NK-92 treated with Interleukin-12 subunit alpha and Interleukin-12 subunit beta, amount 100 ng/mL, for 24 hours (cell line): ENCODE measurements at regions not wholly inside any gene's neighbourhood (a gene's known extent, or its start where the extent isn't known, plus 50 kb on each side); places are given as distances from the start of the nearest gene placed in this dataset.

Experiments used
- DNase-seq: peaks from one replicate; lab custom pipeline; 2025; lab: John Stamatoyannopoulos, UW

DNA sequence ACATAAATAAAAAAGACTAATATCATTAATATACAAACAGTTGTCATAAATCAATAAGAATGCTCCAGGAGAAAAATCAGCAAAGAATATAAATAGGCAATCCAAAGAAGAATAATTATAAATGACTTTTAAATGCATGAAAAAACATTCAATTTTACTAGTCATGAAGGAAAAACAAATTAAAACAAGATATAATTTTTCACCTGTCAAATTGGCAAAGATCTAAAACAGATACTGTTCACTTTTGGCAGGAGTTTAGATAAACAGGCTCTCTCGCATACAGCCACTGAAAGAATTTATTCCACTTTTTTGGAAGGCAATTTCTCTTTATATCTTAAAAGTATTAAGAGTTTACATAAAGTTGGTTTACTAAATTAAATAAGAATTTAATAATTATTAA lies 176.8 kb upstream of the SETBP1 start:
- no peak for DNase-seq

DNA sequence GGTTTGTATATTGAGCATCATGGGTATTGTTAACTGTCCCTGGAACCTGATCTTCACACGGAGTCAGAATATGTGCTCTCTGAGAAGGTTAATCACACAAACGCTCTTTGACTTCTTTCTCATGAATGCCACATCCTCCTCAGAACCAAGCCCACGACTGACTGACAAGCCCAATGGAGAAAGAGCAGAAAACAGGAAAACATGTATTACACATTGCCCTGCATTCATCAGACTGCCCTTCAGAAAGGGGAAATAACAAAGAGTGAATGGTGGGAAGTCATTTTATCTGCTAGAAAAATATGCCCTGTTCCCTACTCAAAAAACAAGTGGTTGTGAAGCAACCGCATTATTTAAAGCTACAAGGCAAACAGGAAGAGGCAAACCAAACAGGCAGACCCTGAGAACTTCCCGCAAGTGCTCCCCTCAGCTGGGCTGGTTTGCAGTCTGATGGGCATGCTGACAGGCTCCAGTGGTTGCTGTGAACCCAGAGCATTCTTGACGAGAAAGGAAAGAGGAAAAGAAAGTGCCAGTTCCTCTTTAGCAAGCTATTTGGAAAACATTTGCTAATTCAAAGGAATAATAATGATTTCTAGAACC lies 172.9 kb upstream of the SETBP1 start:
- peak; percentile 1 for DNase-seq

DNA sequence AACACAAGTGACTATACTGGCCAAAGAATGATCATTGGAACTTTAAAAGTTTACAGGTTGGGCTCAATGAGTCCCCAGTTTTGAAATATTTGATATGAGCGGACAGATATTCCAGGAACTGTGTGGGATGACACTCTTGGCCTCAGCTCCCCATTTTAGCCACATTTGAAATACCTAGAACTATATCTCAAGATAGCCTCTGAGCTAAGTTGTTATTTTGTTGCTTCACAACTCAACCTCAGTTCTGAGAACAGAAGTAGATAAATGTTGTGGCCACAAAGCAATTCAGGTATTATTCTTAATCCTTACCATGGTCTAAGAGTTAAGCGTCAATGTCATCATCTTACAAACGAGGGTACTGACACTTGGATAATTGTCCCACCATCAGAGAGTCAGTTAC lies 172.2 kb upstream of the SETBP1 start:
- DNase-seq: no peak

DNA sequence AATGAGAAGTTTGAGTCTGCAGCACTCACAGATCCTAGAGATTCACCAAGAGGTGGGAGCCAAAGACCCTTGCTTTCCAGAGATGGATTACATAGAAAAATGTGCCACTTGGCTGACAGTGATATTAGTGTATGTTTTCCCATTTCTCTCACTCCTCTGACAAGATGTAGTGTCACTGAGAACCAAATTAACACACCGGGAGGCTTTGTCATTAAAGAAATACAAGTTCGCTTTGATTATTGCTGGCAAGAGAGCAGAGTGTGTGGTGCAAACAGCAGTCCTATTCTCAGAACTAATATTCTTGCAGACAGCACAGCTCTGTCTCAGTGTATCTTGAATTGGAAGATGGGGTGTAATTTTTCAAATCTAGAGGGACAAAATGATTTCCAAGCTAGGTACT lies 171.6 kb upstream of the SETBP1 start:
- no peak for DNase-seq

DNA sequence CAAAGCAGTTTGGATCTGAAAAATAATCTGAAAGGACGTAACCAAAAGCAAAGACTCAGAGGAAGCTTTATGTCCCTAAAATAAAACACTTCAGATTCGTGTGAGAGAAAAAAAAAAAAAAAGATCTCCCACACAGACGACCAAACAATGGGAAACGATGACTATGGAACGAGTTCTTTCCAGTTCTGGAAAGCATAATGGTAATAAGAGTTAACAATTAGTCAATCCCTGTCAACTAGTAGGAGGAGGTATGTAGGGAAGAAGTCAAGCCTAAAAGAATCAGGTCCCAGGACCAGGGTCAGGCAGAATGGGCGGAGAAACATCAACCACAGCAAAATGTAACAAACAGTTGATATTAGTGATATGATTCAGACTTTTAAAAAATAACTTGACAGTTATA lies 170.3 kb upstream of the SETBP1 start:
- no peak for DNase-seq

DNA sequence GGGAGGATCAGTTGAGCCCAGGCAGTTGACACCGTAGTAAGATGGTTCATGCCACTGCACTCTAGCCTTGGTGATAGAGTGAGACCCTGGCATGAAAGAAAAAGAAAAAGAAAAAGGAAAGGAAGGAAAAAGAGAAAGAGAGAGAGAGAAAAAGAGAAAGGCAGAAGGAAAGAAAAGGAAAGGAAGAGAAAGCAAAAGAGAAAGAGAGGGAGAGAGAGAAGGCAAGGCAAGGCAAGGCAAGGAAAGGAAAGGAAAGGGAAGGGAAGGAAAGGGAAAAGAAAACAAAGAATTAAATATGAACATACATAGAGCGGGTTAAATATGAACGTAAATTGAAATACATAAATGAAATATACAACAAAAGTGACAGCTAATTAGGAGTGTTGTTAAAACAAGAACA lies 167.5 kb upstream of the SETBP1 start:
- no peak for DNase-seq

DNA sequence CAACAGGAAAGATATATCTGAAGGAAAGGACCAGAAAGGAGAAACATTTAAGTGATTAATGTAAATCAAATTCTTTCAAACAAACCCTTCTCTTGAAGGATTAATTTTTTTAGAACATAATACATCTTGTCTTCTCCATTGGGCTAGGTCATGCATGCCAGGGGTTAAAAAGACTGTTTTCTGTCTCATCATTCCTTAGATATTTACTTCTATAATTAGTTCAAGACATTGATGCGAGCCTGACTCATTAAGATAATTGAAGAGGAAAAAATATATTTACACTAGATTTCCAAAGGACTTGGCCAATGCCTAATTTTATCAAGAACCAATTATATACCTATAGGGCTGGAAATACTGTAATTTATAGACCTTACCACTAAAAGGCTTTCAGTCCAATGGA lies 166.6 kb upstream of the SETBP1 start:
- no peak for DNase-seq

DNA sequence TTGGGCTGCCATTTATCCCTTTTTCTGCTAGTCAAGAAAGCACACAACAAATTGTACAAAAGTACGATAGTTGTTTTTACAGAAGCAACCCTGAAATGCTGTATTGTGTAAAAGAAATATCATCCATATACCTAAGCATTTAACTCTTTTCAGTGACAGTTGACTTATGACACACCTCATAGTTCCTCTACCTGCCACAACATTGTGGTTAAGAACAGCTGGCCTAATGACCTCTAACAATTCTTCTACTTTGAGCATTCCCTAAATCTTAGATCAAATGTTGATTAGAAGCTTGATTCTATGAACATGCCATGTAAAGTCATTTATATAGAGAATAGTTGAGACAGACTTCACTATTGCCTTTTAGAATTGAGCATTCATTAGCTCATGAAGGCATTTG lies 165.9 kb upstream of the SETBP1 start:
- no peak for DNase-seq

DNA sequence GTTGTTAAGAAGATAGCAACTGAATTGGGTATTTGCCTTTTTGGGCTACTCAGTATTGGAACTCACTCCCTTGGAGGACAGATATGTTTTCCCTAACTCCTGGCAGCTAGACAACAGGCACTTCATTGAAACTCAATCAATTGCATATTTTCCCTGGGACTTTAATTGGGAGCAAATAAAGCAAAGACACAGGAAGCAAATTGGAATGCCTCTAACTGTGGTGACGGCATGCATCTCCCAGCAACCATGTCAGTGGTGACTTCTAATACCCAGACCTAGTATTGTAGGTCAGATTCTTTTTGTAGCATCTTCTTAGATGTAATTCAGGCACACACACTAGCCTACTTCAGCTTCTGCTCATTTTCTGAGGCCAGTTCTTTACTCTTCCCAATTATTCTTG lies 164.2 kb upstream of the SETBP1 start:
- no peak for DNase-seq

DNA sequence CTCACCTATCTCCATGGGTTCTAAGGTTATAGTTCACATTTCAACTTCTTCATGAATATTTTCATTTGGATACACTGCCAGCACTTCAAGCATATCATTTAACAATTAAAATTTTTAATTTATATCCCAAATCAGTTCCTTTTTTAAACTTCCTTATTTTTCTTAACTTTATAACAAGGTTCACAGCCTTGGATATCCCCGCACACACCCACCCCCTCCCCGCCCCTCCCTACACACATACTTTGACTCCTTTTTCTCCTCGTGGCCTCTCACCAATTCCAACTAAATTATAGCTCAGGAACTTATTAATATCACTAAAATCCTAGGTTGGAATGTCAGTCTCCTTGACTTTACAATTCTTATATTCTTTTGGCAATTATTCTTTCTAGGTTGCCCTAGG lies 163.6 kb upstream of the SETBP1 start:
- DNase-seq: no peak

DNA sequence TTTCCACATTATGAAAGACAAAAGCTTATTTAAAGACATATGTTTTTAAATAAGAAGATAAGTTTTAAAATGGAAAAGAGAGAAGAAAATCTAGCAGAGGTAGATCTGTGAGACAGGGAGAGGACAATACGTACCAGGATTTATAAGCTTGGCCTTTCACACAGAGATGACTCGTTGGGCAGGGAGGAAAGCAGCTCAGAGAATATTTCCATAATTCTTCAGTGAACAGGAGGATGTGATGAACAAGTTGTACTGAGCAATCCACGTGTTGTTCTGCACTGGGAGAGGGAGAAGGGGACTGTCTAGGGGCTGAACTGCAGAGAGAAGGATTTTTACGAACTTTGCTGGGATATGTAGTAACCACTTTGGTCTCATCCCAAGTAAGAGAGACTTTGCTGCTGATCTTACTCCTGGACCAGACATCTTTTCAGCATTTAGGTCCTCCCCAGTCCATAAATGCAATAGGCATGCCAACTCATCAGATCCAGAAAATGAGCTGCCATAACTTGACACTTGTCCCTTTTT lies 162.5 kb upstream of the SETBP1 start:
- no peak for DNase-seq

DNA sequence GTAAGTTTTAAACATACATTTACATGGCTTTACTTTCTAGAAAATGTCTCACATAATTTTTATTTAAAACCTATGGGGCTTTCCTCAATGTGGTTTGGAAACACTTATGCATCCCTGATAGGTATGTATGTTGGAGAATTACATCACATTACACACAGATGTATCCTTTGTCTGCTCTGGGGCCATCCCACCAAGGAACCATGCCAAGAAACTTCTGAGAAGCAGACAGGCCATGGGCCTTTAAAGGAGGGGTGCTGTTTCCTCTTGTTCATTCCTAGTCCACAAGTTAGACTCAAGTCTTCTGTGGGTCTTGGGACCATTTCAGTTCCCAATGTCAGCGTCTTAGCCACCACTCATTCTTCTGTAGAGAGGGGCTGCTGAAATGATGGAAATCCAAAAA lies 162.0 kb upstream of the SETBP1 start:
- no peak for DNase-seq

DNA sequence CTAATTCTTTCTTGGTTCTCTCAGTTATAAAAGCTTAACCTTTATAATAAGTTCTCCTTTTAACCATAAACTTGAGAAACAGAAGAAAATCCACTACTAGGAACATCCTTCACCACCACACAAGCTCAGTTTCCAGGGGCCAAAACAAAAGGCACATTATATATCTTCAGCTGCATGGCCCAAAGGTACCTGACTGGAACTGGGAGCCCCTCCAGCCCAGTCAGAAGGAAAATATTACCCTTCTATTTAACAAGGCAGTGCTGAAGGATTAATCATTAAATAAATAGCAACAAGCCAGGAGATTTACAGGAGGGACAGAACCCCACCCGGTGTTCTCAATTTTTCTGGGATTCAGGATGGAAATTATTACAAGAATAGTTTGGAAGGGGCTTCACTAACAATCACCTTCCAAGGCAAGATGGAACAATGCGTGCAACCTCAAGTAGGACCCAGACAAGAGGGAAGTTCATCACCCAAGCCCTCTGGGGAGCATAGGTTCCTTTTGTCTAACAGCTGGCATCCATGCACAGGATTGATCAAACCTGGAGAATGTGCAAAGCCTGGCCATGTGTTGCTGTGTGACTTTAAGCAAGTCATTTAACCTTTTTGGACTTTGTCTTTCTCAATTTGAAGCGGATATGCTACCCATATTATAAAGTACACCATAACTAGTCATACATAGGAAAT lies 159.6 kb upstream of the SETBP1 start:
- no peak for DNase-seq

DNA sequence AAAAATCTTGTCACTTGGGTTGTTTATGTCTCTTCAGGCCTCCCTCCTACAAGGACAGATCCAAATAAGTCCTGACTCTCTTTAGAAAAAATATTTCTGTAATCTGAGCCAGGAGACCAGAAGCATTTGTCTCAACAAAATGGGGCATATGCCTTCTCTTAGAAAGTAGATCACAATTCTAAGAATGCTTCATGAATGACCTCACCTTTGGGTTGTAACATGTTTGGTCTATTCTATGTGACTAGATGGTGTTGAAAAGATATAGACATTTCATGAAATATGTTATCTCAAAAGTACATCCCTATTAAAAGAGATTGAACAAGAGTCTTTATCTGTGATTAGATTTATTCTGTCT lies 159.0 kb upstream of the SETBP1 start:
- no peak for DNase-seq

DNA sequence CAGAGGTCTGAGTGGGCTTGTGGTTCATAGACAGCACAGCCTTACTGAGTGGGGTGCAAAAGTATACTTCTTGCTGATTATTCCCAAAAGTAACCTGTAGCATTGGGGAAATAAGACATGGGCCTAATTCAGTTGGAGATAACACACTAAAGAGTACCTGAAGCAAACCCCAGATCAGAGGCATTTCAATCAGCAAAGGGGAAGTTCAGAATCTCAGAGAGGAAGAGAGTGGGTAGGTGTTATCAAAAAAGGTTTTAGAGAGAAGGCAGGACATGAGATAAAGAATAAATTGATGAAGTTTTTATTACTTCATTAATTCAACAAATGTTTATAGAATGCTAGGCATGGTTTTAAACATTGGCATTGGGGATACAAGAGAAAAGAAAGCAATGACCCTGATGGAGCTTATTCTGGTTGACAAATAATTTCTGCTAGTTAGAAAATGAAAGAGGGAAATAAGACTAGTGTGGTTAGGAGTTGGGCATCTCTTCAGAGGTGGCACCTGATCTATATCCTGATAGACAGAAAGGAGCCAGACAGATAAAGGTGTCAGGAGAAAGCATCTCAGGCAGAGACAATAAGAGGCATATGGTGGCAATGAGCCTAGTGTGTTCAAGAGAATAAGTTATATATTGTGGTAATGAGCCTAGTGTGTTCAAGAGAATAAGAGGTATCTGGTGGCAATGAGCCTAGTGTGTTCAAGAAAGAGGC lies 153.8 kb upstream of the SETBP1 start:
- DNase-seq: no peak

DNA sequence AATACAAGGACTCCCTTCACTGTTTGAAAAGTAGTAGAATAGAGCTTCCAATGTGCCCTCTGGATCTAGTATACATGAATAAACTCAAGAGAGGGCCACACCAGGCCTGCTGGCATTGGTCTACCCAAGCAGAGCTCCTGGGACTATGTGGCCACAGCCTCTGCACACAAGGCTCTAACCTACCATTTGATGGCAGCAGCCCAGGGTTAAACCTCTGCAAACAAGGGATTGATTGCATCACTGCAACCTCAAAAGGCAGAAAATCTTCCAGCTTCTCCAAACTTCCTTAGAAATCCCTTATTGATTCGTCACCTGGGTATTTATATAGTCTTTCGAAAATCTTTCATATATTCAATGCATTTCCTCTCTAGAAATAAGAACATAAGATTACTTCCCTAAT lies 147.6 kb upstream of the SETBP1 start:
- DNase-seq: no peak

DNA sequence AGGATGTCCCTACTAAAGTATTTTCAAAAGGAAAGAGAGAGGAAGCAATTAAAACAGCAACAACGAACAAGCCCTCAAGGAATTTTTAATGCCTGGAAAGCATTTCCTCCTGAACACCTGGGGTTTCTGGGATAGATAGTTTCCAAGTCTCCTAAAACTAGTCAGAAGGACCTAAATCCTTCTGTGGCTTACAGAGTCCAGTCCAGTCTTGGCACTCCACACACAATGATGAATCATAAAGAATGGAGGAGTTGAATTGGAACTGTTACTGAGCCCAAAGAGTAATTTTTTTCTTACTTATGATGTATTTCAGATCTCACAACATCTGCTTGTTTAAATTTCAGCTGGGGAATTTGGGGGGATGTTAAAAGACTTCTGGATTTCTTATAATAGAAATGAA lies 144.6 kb upstream of the SETBP1 start:
- DNase-seq: no peak

DNA sequence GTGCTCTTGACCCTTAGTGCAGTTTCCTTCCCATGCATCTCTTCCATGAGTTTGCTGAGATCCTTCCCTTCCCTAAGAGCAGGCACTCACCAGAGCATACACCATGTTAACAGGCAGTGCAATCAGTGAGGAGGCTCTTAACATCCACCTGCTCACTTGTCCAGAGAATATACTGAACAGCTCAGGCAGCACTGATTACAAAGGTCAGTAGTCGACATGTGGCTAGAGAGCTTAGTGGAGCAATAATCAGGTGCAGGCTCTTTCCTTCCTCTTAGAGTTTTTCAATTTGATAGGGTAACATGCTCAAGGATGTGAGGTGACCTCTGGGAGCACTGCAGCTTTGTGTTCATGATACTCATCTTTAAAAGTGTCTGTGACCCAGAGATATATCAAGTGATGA lies 144.1 kb upstream of the SETBP1 start:
- DNase-seq: no peak

DNA sequence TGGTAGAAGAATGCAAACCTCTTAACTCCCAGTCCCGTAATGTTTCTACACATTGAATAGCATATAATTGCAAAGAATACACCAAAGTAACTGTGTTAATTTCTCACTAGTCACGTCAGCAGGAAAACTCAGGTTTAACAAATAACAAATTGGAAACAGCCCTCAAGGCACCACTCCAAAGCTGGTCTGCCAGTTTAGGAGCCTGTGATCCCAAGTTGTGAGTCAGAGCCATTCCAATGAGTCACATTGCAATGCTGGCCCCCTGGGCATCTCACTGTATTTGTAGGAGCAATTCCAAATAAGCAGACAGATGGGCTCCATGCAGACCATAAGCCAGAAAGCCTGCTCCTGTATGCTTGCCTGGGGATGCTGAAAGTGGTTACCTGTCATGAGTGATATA lies 143.2 kb upstream of the SETBP1 start:
- DNase-seq: no peak

DNA sequence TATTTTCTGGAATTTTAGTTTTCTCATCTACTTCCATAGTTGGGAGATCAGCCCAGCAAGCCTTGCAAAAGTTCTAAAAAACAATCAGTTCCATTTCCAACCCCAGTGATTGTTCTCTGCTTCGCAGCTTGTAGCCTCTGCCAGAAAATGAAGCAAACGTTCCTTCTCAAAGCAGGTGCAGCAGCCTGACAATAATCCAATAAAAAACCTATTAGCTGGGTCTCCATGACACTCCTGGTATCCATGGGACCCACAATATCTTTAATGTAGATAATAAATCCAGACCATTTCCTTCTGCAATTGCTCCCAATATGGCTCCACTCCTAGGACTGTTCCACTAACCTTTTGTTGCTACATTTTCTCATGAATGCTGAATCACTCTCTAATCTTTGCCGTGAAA lies 140.8 kb upstream of the SETBP1 start:
- no peak for DNase-seq

DNA sequence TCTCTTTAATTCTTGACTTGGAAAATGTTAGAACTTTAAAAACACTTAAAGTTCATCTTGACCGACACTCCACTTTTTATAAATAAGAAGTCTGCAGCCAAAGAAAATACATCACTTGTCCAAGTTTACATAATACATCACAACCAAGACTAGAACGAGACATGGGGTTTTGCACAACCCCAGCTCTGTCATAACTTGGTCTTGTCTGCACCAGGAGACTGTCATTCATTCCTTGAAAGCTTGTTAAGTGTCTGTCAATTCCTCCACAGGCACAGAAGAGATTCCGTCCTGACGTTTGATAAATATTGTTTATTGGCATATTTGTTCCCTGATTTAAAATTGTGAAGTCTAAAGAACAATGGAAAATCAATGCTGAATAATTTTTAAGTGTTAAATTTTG lies 139.5 kb upstream of the SETBP1 start:
- DNase-seq: no peak

DNA sequence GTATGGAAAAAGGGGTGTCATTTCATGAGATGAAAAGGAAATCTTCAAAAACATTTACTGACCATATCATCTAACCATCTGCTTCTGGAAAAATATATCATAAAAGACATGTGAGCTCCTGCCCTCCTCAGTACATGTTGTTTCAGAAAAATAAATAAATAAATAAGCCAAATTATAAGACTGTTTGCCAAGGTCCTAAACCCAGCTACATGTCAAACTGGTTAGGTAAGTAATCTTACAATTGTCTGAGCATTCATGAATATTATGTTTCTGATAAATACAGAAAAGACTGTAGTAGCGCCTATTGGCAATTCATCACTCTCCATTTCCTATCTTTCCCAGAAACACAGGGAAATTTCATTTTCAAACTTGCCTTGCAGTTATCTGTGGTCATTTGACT lies 138.9 kb upstream of the SETBP1 start:
- no peak for DNase-seq

DNA sequence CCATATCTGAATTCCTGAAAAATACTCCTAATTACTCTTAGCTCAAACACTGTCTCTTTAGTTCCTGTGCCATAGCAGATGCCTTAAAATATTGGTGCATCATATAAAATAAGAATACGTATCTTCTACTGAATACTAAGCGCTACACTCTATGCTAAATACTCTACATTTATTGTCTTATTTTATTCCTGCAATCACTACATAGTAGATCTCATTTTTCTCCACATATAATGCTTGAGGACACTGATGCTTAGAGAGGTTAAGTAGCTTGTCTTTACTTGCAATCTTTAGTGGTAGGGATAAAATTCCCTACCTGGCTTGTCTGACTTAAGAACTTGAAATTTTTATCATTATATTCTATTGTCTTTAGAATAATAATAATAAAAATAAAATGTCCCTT lies 137.3 kb upstream of the SETBP1 start:
- no peak for DNase-seq
